Fibroblast of the aortic adventitia (primary cell): ENCODE measurements at regions not wholly inside any gene's neighbourhood (a gene's known extent, or its start where the extent isn't known, plus 50 kb on each side); places are given as distances from the start of the nearest gene placed in this dataset.

Source experiments
- DNase-seq: peaks from one replicate; pipeline ENCODE4 v3.0.0-alpha.2; 2010; ENCODE audit warnings: low read depth
- H3K4me3 ChIP-seq: 2 replicates; pipeline ENCODE4 v1.5.1; 2011; ENCODE audit warnings: low read depth, mild to moderate bottlenecking, control low read depth, low read length, moderate library complexity
- TF ChIP-seq, protein P1 (sequence below): IDR thresholded peaks from 2 replicates; pipeline ENCODE4 v1.5.1; 2011; ENCODE audit warnings: mild to moderate bottlenecking, low read length, control low read depth, inconsistent platforms; ENCODE audit not compliant: insufficient read depth

DNA sequence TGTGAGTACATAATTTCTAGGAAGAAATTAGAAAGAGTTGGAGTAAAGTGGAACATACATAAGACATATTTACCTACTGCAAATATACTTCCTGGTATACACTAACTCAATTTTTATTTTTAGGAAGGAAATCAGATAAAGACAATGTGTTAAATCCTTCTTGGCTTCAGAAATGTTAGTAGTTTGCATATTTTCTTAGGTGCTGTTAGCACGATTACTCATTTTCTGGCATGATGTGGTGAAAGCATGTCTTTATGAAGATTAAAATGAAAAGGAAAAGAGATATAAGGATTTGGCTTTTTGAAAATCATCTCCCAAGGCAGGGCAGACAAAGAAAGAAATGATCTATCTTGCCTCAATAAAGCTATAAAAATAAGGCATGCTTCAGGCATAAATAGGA is 287.6 kb upstream of the E2F7 start:
- TF ChIP-seq, protein P1, sequence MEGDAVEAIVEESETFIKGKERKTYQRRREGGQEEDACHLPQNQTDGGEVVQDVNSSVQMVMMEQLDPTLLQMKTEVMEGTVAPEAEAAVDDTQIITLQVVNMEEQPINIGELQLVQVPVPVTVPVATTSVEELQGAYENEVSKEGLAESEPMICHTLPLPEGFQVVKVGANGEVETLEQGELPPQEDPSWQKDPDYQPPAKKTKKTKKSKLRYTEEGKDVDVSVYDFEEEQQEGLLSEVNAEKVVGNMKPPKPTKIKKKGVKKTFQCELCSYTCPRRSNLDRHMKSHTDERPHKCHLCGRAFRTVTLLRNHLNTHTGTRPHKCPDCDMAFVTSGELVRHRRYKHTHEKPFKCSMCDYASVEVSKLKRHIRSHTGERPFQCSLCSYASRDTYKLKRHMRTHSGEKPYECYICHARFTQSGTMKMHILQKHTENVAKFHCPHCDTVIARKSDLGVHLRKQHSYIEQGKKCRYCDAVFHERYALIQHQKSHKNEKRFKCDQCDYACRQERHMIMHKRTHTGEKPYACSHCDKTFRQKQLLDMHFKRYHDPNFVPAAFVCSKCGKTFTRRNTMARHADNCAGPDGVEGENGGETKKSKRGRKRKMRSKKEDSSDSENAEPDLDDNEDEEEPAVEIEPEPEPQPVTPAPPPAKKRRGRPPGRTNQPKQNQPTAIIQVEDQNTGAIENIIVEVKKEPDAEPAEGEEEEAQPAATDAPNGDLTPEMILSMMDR = no peak
- DNase-seq = peak; percentile 68
- H3K4me3 ChIP-seq = no peak overlapping the region

DNA sequence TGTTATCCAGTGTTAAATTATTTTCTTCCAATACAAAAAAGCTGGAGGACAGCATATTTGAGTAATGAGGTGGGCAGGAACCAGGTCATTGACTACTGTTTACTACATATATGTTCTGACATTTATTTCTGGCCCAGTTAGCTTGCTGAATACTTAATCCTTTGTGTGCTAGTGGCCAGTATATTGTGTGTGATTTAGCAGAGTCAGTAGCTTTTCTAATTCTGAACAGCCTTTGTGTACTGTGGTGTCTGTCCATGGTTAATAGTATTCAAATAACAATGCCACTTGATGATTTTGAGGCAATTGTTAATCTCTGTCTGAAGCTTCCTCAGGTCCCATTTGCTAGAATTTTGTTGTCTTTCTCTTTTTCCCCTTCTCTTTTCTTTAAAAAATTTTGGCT is 286.5 kb upstream of the E2F7 start:
- no peak for DNase-seq
- TF ChIP-seq, protein P1 = no peak
- no peak overlapping the region for H3K4me3 ChIP-seq

DNA sequence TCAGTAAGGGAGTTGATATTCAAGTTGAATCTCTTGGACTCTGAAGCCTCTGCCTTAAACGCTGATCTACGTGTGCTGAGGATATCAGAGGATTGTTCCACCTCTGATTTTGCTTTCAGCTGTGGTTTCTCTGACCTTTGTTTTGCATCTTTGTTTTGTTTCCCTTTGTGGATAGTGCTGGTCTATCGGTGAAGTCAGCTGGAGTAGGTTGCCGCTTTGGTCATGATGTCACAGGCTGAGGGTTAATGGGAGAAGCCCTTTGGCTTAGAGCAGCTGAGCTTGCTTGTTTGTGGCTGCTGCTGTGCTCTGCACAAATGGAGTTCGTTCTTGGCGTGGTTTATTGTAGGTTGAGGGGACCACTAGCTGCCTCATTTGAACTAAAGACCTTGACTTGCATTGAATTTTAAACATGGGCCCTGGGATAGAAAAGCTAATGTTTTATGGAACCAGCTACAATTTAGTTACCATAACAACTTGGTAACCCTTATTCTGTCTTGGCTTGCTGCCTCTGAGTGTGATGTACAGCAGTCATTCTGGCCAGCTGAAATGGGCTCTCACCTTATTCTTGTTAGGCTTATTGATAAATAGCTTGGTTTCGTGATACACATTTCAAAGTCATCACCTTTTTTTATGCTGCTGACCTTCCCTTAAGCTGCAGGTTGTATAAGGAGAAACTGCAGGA is 284.5 kb upstream of the E2F7 start:
- no peak for DNase-seq
- H3K4me3 ChIP-seq = no peak overlapping the region
- TF ChIP-seq, protein P1 = no peak

DNA sequence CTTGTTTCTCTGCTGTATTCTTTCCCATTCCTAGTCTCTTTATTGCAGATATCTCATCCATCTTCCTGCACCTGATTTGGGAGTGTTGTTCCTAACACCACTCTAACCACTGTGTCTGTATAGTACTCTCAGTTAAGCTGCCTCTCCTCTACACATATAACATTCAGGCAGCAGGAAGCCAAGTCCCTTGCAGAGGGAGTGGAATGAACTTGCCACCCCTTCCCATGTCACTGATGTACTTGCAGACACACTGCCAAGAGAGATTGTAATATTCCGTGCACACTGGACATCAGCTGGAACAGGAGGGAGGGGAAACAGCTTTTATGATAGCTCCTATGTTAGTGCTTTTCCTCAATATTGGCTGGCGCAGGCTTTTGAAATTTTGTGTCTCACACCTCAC is 281.6 kb upstream of the E2F7 start:
- H3K4me3 ChIP-seq = no peak overlapping the region
- no peak for DNase-seq
- TF ChIP-seq, protein P1 = no peak

DNA sequence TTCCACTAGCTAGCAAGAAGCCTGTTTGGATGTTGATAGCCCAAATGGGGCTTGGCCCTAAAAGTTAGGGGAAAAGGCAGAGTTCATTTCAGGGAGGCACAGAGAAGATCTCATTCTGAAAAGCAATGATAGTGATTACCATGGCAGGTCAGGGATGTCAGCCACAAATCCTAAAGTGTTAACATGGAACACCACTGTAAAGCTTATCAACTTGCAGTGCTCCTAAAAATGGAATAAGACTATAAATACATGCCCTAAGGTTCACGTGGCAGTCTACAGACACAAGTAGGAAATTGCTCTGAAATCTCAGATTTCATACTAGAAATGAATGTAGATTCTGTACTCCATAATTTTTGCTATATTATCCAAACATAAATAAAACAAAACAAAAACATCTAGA is 280.0 kb upstream of the E2F7 start:
- no peak for DNase-seq
- H3K4me3 ChIP-seq = no peak overlapping the region
- TF ChIP-seq, protein P1 = no peak

DNA sequence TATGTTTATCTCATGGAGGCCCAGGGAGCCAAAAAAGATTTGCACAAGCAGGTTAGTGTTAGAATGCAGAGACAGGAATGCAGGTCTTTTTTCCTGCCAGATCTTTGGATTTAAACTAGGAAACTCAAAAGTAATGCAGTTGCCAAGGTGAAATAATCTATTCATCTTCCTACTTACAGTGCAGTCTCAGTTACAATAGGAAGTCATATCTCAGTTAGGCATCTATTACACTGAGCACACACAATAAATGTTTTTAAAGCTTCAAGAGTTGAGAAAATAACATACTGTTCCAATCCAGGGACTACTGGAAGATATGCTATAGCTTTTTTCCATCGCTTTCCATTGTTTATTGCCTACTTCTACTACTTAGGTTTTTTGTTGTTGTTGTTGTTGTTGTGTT is 279.3 kb upstream of the E2F7 start:
- TF ChIP-seq, protein P1 = no peak
- H3K4me3 ChIP-seq = no peak overlapping the region
- DNase-seq = peak; percentile 35

DNA sequence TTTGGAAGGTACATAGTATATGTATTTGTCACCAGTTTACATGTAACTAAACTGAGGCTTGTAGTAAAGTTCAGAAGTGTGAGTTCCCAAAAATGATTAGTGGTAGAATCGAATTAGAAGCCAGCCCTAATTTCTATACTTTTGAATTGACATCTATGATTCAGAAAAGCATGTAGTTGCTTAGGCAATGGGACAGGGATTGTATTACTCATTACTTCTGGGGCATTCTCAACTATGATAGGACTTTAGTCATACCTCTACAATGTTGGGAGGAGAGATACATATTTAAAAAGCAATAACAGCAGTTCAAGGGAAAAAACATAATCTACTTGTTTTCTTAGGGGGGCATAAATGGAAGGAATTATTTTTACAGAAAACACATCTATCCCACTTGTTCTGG is 277.9 kb upstream of the E2F7 start:
- TF ChIP-seq, protein P1 = no peak
- H3K4me3 ChIP-seq = no peak overlapping the region
- peak; percentile 59 for DNase-seq
